Liver (tissue), 3 donors: ENCODE measurements at regions not wholly inside any gene's neighbourhood (a gene's known extent, or its start where the extent isn't known, plus 50 kb on each side); places are given as distances from the start of the nearest gene placed in this dataset.

Experiments used
- CTCF ChIP-seq: fragments of 150-350 bp; IDR thresholded peaks from 2 replicates; pipeline ENCODE4 v1.5.1; 2017; ENCODE audit warnings: improper control_type of control experiment, low read depth, low read length; ENCODE audit not compliant: missing input control
- FOXA1 ChIP-seq: IDR thresholded peaks from 2 replicates; pipeline ENCODE4 v1.6.1; 2016; ENCODE audit warnings: antibody characterized with exemption
- GABPA ChIP-seq, 2 donors: IDR thresholded peaks in 1 of 2; conservative IDR thresholded peaks in 1 of 2; 2 replicates each; pipeline ENCODE4 v1.6.1; 2016; ENCODE audit warnings: antibody characterized with exemption in 2 of 2, mild to moderate bottlenecking in 1 of 2, moderate library complexity in 1 of 2
- HNF4A ChIP-seq, 2 donors: conservative IDR thresholded peaks; 2 replicates each; pipeline ENCODE4 v1.6.1; 2016; ENCODE audit warnings: antibody characterized with exemption in 2 of 2, mild to moderate bottlenecking in 2 of 2
- JUND ChIP-seq, 2 donors: IDR thresholded peaks; 2 replicates each; pipeline ENCODE4 v1.6.1; 2016; ENCODE audit warnings: antibody characterized with exemption in 2 of 2
- MAX ChIP-seq: IDR thresholded peaks from 2 replicates; pipeline ENCODE4 v1.6.1; 2016; ENCODE audit warnings: antibody characterized with exemption
- NR2F2 ChIP-seq: IDR thresholded peaks from 2 replicates; pipeline ENCODE4 v1.6.1; 2016; ENCODE audit warnings: antibody characterized with exemption
- RAD21 ChIP-seq, 2 donors: IDR thresholded peaks; 2 replicates each; pipeline ENCODE4 v1.6.1; 2016; ENCODE audit warnings: antibody characterized with exemption in 2 of 2, mild to moderate bottlenecking in 2 of 2
- REST ChIP-seq: IDR thresholded peaks from 2 replicates; pipeline ENCODE4 v1.6.1; 2016; ENCODE audit warnings: antibody characterized with exemption, mild to moderate bottlenecking
- YY1 ChIP-seq: IDR thresholded peaks from 2 replicates; pipeline ENCODE4 v1.6.1; 2016; ENCODE audit warnings: antibody characterized with exemption, mild to moderate bottlenecking
- donor health status: healthy.
- donor health status: healthy.

- TF ChIP-seq FOXA1, result no peak
- TF ChIP-seq JUND (IDR thresholded peaks at IDR 0.05), result no peak
- TF ChIP-seq CTCF, result no peak
- TF ChIP-seq YY1, result no peak
- no peak for TF ChIP-seq NR2F2
- TF ChIP-seq REST, result no peak
- TF ChIP-seq HNF4A (conservative IDR thresholded peaks at IDR 0.05), result no peak
- no peak for TF ChIP-seq RAD21 (IDR thresholded peaks at IDR 0.05)
- no peak for TF ChIP-seq MAX
- TF ChIP-seq GABPA (IDR thresholded peaks at IDR 0.05 in 1 of 2, conservative IDR thresholded peaks at IDR 0.05 in 1 of 2), result no peak
These were observed 127.2 kb upstream of the B3GAT1 start for GRCh38 chr11:134539285-134539684.
